Endothelial cell of umbilical vein (primary cell): ENCODE measurements at regions not wholly inside any gene's neighbourhood (a gene's known extent, or its start where the extent isn't known, plus 50 kb on each side); places are given as distances from the start of the nearest gene placed in this dataset.

Experiments used
- BruUV-seq: library from RNA; stranded (reverse); fragments of 400-500 nt; replicated peaks from 2 replicates; lab custom pipeline; 2021; lab: Mats Ljungman, UMichigan
- CTCF ChIA-PET: fragments of 300-600, 350-600 bp; sonication (Branson Sonifier 250); formaldehyde crosslinking; loops from one replicate; lab custom pipeline; 2021; ENCODE audit warnings: antibody characterized with exemption, inconsistent platforms; lab: Charles Lee
- POLR2A ChIA-PET: fragments of 300-600, 350-600 bp; sonication (Branson Sonifier 250); formaldehyde crosslinking; loops from one replicate; lab custom pipeline; 2021; ENCODE audit warnings: antibody characterized with exemption, inconsistent platforms; lab: Charles Lee
- DNase-seq: peaks from one replicate; pipeline ENCODE4 v3.0.0-alpha.2; 2011; ENCODE audit warnings: low read depth, low spot score
- FAIRE-seq: peaks from 2 replicates; lab custom pipeline; 2011; peaks lifted over from hg19 to GRCh38; lab: Jason Lieb, UNC
- H2AFZ ChIP-seq: 2 replicates; pipeline ENCODE4 v1.6.0; 2012; ENCODE audit warnings: low read depth, low read length, control low read depth, inconsistent platforms
- H3K27ac ChIP-seq: 2 replicates; pipeline ENCODE4 v1.5.1; 2011; ENCODE audit warnings: low read depth, mild to moderate bottlenecking, control low read depth, low read length, moderate library complexity; ENCODE audit not compliant: insufficient read depth
- H3K27me3 ChIP-seq, 2 experiments: 2 replicates each; pipeline versions ENCODE4 v1.6.0 to v1.6.1; 2011; ENCODE audit warnings: low read length in 2 of 2, mixed read lengths in 1 of 2; ENCODE audit not compliant: control insufficient read depth in 2 of 2, insufficient read depth in 2 of 2
- H3K36me3 ChIP-seq, 2 experiments: 2 replicates in 1 of 2; 3 replicates in 1 of 2; pipeline ENCODE4 v1.5.1; 2011; ENCODE audit warnings: low read length in 2 of 2, mild to moderate bottlenecking in 1 of 2, moderate library complexity in 1 of 2; ENCODE audit not compliant: control insufficient read depth in 2 of 2, insufficient read depth in 2 of 2; ENCODE audit errors: extremely low read depth in 1 of 2
- H3K4me1 ChIP-seq: 3 replicates; pipeline ENCODE4 v1.5.1; 2011; ENCODE audit warnings: mild to moderate bottlenecking, low read length; ENCODE audit not compliant: control insufficient read depth, insufficient read depth; ENCODE audit errors: extremely low read depth
- H3K4me2 ChIP-seq: 2 replicates; pipeline ENCODE4 v1.6.1; 2011; ENCODE audit warnings: low read length, control low read depth, mixed read lengths; ENCODE audit not compliant: insufficient read depth
- H3K4me3 ChIP-seq, 3 experiments: fragments of 200-600 bp in 1 of 3; sonication (generic), shearing (Covaris generic) in 1 of 3; replicated peaks in 1 of 3; 2 replicates each; pipeline ENCODE4 v1.5.1; 2011 to 2016; ENCODE audit warnings: control low read depth in 3 of 3, low read length in 3 of 3, mild to moderate bottlenecking in 2 of 3, inconsistent platforms in 1 of 3, low read depth in 1 of 3, moderate library complexity in 1 of 3; ENCODE audit not compliant: insufficient read depth in 1 of 3
- H3K79me2 ChIP-seq: 2 replicates; pipeline ENCODE4 v1.6.0; 2012; ENCODE audit warnings: low read length, inconsistent platforms; ENCODE audit not compliant: control insufficient read depth, insufficient read depth
- H3K9ac ChIP-seq: replicated peaks from 2 replicates; pipeline ENCODE3; 2011; ENCODE audit warnings: low read length, control low read depth; ENCODE audit not compliant: insufficient read depth; ENCODE audit errors: extremely low read depth
- H3K9me1 ChIP-seq: replicated peaks from 3 replicates; pipeline ENCODE4 v1.6.0; 2011; ENCODE audit warnings: mild to moderate bottlenecking, low read length; ENCODE audit not compliant: control insufficient read depth, insufficient read depth; ENCODE audit errors: extremely low read depth
- H3K9me3 ChIP-seq: replicated peaks from 2 replicates; pipeline ENCODE4 v1.5.1; 2012; ENCODE audit warnings: low read length, inconsistent platforms; ENCODE audit not compliant: control insufficient read depth, insufficient read depth
- H4K20me1 ChIP-seq: replicated peaks from 2 replicates; pipeline ENCODE3; 2011; ENCODE audit warnings: mild to moderate bottlenecking, low read length; ENCODE audit not compliant: control insufficient read depth, insufficient read depth; ENCODE audit errors: extremely low read depth
- CTCF ChIP-seq, 2 donors: IDR thresholded peaks; 1 replicate in 1 of 2; 2 replicates in 1 of 2; pipeline ENCODE4 v1.5.1; 2011; ENCODE audit warnings: low read length in 2 of 2, mild to moderate bottlenecking in 2 of 2, moderate library complexity in 2 of 2, control low read depth in 1 of 2, inconsistent platforms in 1 of 2, low read depth in 1 of 2; ENCODE audit not compliant: insufficient read depth in 1 of 2; ENCODE audit errors: extremely low read depth in 1 of 2
- EZH2 ChIP-seq: IDR thresholded peaks from 2 replicates; pipeline ENCODE4 v1.6.1; 2012; ENCODE audit warnings: borderline replicate concordance, low read depth, mild to moderate bottlenecking, moderate library complexity, low read length, inconsistent platforms; ENCODE audit not compliant: severe bottlenecking
- FOS ChIP-seq: IDR thresholded peaks from 2 replicates; pipeline ENCODE4 v1.6.1; 2011; ENCODE audit warnings: mild to moderate bottlenecking, low read length, moderate library complexity, borderline replicate concordance; ENCODE audit not compliant: insufficient read depth
- GATA2 ChIP-seq: IDR thresholded peaks from 2 replicates; pipeline ENCODE4 v1.7.0; 2011; ENCODE audit warnings: low read depth, mild to moderate bottlenecking, moderate library complexity, mixed read lengths, low read length; ENCODE audit not compliant: insufficient read length, insufficient read depth
- JUN ChIP-seq: IDR thresholded peaks from 2 replicates; pipeline ENCODE4 v1.6.1; 2011; ENCODE audit warnings: borderline replicate concordance, low read depth; ENCODE audit not compliant: insufficient read length, insufficient read depth
- MAX ChIP-seq: IDR thresholded peaks from 2 replicates; pipeline ENCODE4 v1.6.1; 2011; ENCODE audit not compliant: insufficient read depth, insufficient read length
- MYC ChIP-seq: IDR thresholded peaks from one replicate; pipeline ENCODE4 v1.6.1; 2011; ENCODE audit warnings: mild to moderate bottlenecking, low read depth, low read length
- POLR2A ChIP-seq: IDR thresholded peaks from 2 replicates; pipeline ENCODE4 v1.6.1; 2012; ENCODE audit warnings: low read depth, mild to moderate bottlenecking, control low read depth, low read length
- POLR2AphosphoS5 ChIP-seq: IDR thresholded peaks from 2 replicates; pipeline ENCODE4 v1.6.1; 2012; ENCODE audit warnings: low read depth, mild to moderate bottlenecking, control low read depth, low read length, moderate library complexity; ENCODE audit not compliant: insufficient read depth
- dilution Hi-C: fragments of 300-500 bp; cut with MboI; formaldehyde crosslinking; loops from one replicate; pipeline ENCODE4 v1.15.0; 2019; ENCODE audit warnings: low sequenced_read_pairs; ENCODE audit not compliant: extremely low pct_ligation_motif_present
- intact Hi-C: fragments of 100-400 bp; cut with micrococcal nuclease; formaldehyde crosslinking; loops from one replicate; pipeline ENCODE4 v1.10.0; 2022

- H2AFZ ChIP-seq, result no peak overlapping the region
- H3K4me2 ChIP-seq, result no peak overlapping the region
- no peaks in the 10 kb centered on the region for H3K79me2 ChIP-seq
- no peaks in the 10 kb centered on the region for H3K36me3 ChIP-seq
- peak; percentile 21 for DNase-seq
- no peak overlapping the region for H3K4me3 ChIP-seq
- no peak overlapping the region for H3K9ac ChIP-seq
- TF ChIP-seq POLR2A (no peak), FOS (no peak), EZH2 (no peak), POLR2AphosphoS5 (no peak), MYC (no peak), JUN (no peak), CTCF (IDR thresholded peaks at IDR 0.05; ENCODE audit: extremely low read depth in 1 of 2, insufficient read depth in 1 of 2, low read depth in 1 of 2, low read length in 2 of 2) (no peak), GATA2 (no peak), MAX (no peak)
- no peaks in the 10 kb centered on the region for H3K9me1 ChIP-seq
- dilution Hi-C loops (no loop called here), intact Hi-C loops (loop anchor here (1.0 to 2.0 kb wide), 11 partner anchors 27 to 409 kb away; no protein-coding TSS in a partner anchor)
- no peaks in the 10 kb centered on the region for H3K27me3 ChIP-seq
- ChIA-PET CTCF (interaction anchor here (1.2 to 1.4 kb wide), 3 partner anchors 54 to 188 kb away, joined by 4 to 7 read pairs (median 4); no protein-coding TSS in a partner anchor), POLR2A (interaction anchor here (3.1 kb wide), 1 partner anchor 189 kb away, joined by 12 read pairs; no protein-coding TSS in a partner anchor)
- no peaks in the 10 kb centered on the region for H4K20me1 ChIP-seq
- no TSS peak for BruUV-seq
- H3K27ac ChIP-seq, result peak overlapping the region; percentile 76
- peaks cover 44% of the 10 kb centered on the region for H3K4me1 ChIP-seq
- H3K9me3 ChIP-seq, result no peaks in the 10 kb centered on the region
- peak; percentile 48 for FAIRE-seq
Observed at GRCh38 chr3:194741916-194742315, 56.2 kb downstream of the FAM43A start.
